Adipocyte (in vitro differentiated cells): ENCODE measurements at regions not wholly inside any gene's neighbourhood (a gene's known extent, or its start where the extent isn't known, plus 50 kb on each side); places are given as distances from the start of the nearest gene placed in this dataset.
"Not testable (repeated sequence)": the region's sequence is repeated elsewhere in the genome, so short reads cannot be mapped to it uniquely, and the experiment has no call there.

Experiments
- DNase-seq: peaks from one replicate; pipeline ENCODE4 v3.0.0-alpha.2; 2015; ENCODE audit warnings: low read depth
- H3K27me3 ChIP-seq: replicated peaks from 2 replicates; pipeline ENCODE4 v1.7.0; 2013; ENCODE audit warnings: mild to moderate bottlenecking, low read length, moderate library complexity; ENCODE audit not compliant: control insufficient read depth, insufficient read depth
- H3K36me3 ChIP-seq: 2 replicates; pipeline ENCODE4 v1.7.0; 2013; ENCODE audit warnings: low read length, mild to moderate bottlenecking, moderate library complexity; ENCODE audit not compliant: control insufficient read depth, insufficient read depth, severe bottlenecking
- H3K4me1 ChIP-seq: 2 replicates; pipeline ENCODE4 v1.7.0; 2013; ENCODE audit warnings: mild to moderate bottlenecking, low read length, moderate library complexity; ENCODE audit not compliant: control insufficient read depth, insufficient read depth
- H3K4me3 ChIP-seq: 2 replicates; pipeline ENCODE4 v1.7.0; 2013; ENCODE audit warnings: mild to moderate bottlenecking, low read length, moderate library complexity
- H3K9ac ChIP-seq: 2 replicates; pipeline ENCODE4 v1.7.0; 2013; ENCODE audit warnings: mild to moderate bottlenecking, low read length, moderate library complexity
- H3K9me3 ChIP-seq: 2 replicates; pipeline ENCODE4 v1.7.0; 2013; ENCODE audit warnings: mild to moderate bottlenecking, low read length, moderate library complexity; ENCODE audit not compliant: control insufficient read depth

DNA sequence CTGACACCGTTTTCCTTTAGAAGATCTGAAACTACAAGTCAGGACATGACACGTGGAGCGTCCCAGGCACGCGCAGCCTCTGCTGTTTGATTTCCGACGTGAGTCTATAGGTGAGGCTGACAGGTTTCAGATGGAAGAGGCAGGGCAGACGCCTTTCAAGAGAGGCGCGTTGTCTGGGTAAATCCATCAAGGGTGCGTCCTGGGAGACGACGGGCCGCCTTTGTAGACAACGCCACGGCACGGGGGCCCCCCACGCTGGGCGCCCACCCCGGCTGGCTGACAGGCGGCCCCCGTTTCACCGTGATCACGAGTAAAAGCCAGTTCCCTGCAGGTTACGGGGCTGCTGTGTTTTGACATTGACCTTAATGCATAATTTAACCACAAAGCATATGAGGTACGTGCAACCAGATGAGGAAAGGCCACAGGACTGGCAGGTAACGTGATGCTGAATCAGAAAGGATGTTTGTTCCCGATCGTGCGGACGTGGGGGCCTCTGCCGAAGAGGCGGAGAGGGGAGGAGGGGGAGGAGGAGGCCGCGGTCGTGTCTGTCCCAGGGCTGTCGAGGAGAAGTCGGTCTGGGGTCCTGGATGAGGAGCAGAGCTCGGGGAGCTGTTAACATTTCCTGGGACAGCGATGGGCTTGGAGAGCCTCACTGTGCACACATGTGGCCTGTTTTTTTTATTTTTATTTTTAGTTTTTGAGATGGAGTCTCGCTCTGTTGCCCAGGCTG lies 51.1 kb upstream of the PPP2R3B start:
- no peak for DNase-seq
- Histone ChIP-seq H3K4me1 (no peaks in the 10 kb centered on the region), H3K9ac (no peak overlapping the region), H3K4me3 (no peak overlapping the region), H3K27me3 (peaks cover 4% of the 10 kb centered on the region), H3K36me3 (no peaks in the 10 kb centered on the region), H3K9me3 (peaks cover 4% of the 10 kb centered on the region)

DNA sequence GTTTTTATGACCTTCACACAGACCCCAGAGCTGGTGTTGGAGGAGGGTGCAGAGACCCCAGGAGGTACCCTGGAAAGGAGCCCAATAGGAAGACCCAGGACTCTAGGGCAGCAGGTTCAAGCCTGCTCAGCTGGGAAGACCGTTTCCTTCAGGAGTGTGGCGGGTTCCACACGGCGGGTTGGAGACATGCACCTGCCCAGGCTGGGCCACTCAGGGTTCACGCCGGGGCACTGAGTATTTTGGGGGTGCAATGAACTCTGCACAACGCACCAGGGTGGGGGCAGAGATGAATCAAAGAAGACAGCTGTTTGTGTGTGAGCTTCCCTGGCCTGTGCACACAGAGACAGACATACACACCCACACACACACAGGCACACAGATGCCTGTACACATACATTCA lies 52.5 kb upstream of the PPP2R3B start:
- DNase-seq = no peak
- Histone ChIP-seq H3K36me3 (no peaks in the 10 kb centered on the region), H3K4me1 (no peaks in the 10 kb centered on the region), H3K4me3 (no peak overlapping the region), H3K27me3 (peaks cover 9% of the 10 kb centered on the region), H3K9me3 (peaks cover 10% of the 10 kb centered on the region), H3K9ac (no peak overlapping the region)

DNA sequence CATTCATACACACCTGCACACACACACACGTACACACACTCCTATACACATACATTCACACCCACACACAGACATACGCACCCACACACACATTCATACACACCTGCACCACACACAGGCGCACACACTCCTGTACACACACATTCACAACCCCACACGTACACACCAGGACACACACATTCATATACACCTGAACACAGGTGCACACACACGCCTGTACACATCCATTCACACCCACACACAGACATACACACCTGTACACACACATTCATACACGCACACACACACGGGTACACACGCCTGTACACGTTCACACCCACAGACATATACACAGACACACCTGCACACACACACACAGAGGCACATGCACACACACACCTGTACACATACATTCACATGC lies 53.0 kb upstream of the PPP2R3B start:
- DNase-seq = no peak
- Histone ChIP-seq H3K9me3 (peaks cover 10% of the 10 kb centered on the region), H3K9ac (no peak overlapping the region), H3K36me3 (no peaks in the 10 kb centered on the region), H3K27me3 (peaks cover 9% of the 10 kb centered on the region), H3K4me3 (no peak overlapping the region), H3K4me1 (no peaks in the 10 kb centered on the region)

DNA sequence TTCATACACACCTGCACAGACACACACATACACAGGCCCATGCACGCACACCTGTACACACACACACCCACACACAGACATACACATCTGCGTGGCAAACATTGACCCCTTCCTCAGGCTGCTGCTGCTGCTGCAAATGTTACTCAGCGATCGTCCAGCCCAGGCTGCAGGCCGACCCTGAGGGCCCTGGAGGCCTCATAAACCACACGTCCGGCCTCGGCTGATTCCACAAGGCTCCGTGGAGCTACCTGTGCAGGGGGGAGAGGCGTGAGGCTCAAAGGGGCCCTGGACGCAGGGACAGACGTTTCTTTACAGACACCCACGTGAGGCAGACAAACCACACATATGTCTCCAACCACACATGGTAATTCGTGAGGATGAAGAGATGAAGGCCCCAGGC lies 53.9 kb upstream of the PPP2R3B start:
- H3K9ac ChIP-seq = no peak overlapping the region
- H3K27me3 ChIP-seq = peaks cover 9% of the 10 kb centered on the region
- peaks cover 10% of the 10 kb centered on the region for H3K9me3 ChIP-seq
- no peak overlapping the region for H3K4me3 ChIP-seq
- no peaks in the 10 kb centered on the region for H3K36me3 ChIP-seq
- no peaks in the 10 kb centered on the region for H3K4me1 ChIP-seq
- DNase-seq = no peak

DNA sequence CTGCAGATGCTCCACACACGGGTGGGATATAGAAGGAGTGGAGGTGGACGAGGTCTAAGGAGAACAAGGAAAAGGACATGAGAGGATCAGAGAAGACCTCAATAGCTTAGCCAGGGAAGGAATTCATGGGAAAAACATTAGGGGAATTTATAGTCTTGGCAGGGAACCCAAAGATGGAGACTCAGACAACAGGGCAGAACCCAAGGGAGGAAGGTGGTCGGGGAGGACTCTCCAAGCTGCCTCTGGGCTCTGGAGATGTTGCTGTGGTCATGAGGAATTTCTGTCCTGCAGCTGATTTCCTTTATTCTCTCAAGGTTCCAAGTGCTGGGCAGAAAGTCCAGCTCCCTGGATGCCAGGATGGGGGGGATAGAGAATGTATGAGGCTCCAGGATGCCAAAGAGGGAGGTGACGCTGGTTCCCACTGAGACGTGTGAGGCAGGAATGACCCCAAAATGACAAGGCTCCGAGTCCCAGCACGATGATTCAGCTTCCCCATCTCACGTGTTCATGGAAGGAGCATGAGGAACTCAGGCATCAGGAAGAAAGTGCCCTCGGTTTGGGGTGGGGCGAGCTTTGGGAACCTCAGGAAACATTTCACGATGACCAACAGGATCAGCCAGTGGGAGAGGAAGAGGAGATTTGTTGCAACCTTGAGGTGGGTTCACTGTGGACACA lies 57.0 kb upstream of the PPP2R3B start:
- Histone ChIP-seq H3K9me3 (peaks cover 10% of the 10 kb centered on the region), H3K4me3 (no peak overlapping the region), H3K36me3 (no peaks in the 10 kb centered on the region), H3K4me1 (no peaks in the 10 kb centered on the region), H3K9ac (no peak overlapping the region), H3K27me3 (peaks cover 7% of the 10 kb centered on the region)
- no peak for DNase-seq

DNA sequence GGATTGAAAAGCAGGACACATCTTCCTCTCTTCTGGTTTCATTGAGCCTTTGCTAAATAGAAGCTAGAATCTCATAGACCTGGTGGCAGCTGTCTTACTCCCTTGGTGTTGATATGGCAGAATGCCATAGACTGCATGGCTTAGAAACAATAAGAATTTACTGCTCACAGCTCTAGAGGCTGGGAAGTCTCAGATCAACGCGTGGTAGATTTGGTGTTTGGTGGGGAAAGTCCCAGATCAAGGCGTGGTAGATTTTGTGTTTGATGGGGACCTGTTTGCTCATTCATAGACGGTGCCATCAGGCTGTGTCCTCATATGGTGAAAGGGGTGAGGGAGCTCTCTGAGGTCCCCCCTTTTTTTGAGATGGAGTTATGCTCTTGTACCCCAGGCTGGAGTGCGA lies 57.6 kb upstream of the PPP2R3B start:
- H3K9me3 ChIP-seq = peaks cover 10% of the 10 kb centered on the region
- H3K9ac ChIP-seq = no peak overlapping the region
- H3K4me1 ChIP-seq = no peaks in the 10 kb centered on the region
- no peaks in the 10 kb centered on the region for H3K36me3 ChIP-seq
- H3K27me3 ChIP-seq = peaks cover 7% of the 10 kb centered on the region
- no peak overlapping the region for H3K4me3 ChIP-seq
- no peak for DNase-seq

DNA sequence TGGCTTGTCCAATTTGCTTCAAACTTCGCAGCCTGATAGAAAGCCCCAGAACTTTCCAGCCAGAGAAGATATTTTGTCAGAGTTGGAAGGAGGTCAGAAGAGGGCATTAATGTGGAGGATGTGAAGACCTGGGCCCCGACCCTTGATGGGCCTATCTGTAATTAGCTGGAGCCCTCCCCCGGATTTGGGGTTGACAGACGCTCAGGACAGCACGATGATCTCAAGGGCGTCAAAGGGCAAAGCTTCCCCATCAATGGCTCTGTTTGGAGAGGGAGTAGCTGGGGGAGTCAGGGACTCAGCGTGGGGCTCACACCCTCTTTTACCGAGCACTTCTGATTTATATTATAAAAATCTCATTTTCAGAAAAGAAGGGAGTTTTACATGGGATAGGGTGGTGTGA lies 59.0 kb upstream of the PPP2R3B start:
- Histone ChIP-seq H3K36me3 (no peaks in the 10 kb centered on the region), H3K9me3 (peaks cover 10% of the 10 kb centered on the region), H3K27me3 (peaks cover 7% of the 10 kb centered on the region), H3K4me3 (no peak overlapping the region), H3K9ac (no peak overlapping the region), H3K4me1 (no peaks in the 10 kb centered on the region)
- no peak for DNase-seq

DNA sequence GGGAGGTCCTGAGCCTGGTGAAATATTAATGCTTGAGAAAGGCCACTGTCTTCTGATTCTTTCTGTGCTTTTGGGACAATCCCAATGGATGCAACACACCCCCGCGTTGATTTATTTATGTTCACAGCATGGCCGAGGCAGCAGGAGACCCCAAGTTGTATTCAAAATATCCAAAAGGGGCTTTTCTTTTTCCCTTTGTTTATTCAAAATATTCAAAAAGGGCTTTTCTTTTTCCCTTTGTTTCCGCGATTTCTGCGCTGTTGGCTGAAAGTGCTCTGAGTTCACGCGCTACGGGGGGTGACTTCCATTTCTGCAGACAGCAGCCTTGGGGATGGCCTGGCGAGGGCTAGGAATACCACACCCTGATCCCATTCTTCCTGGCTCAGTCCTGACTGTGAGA lies 59.5 kb upstream of the PPP2R3B start:
- peaks cover 7% of the 10 kb centered on the region for H3K27me3 ChIP-seq
- H3K36me3 ChIP-seq = no peaks in the 10 kb centered on the region
- H3K9ac ChIP-seq = no peak overlapping the region
- no peaks in the 10 kb centered on the region for H3K4me1 ChIP-seq
- H3K4me3 ChIP-seq = no peak overlapping the region
- no peak for DNase-seq
- H3K9me3 ChIP-seq = peaks cover 10% of the 10 kb centered on the region

DNA sequence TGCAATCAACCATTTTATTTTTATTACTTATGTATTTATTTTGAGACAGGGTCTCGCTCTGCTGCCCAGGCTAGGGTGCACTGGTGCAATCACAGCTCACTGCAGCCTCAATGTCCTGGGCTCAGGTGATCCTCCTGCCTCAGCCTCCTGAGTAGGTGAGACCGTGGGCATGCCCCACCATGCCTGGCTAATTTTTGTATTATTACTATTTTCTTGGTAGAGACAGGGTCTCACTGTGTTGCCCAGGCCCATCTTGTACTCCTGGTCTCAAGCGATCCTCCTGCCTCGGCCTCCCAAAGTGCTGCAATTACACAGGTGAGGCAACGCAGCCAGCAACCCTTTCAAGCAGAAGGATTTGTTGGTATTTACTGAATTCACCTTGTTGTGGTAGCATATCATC lies 60.3 kb upstream of the PPP2R3B start:
- H3K4me1 ChIP-seq = no peaks in the 10 kb centered on the region
- H3K36me3 ChIP-seq = no peaks in the 10 kb centered on the region
- no peak overlapping the region for H3K4me3 ChIP-seq
- H3K9me3 ChIP-seq = peaks cover 6% of the 10 kb centered on the region
- no peak overlapping the region for H3K9ac ChIP-seq
- no peak for DNase-seq
- H3K27me3 ChIP-seq = peaks cover 7% of the 10 kb centered on the region

DNA sequence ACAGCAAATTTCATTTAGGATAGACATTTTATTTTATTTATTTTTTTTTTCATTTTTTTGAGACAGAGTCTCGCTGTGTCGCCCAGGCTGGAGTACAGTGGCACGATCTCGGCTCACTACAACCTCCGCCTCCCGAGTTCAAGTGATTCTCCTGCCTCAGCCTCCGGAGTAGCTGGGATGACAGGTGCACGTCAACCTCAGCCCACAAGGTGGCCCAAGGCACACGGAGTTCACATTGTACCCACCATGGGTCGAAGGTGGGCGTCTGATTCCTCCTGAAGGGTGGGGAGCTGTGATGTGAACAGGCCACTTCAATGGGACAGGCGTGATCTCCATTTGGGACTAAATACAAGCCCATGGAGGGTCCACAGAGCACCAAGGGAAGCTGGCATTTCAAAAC lies 65.0 kb upstream of the PPP2R3B start:
- not testable (repeated sequence) for H3K9ac ChIP-seq, H3K27me3 ChIP-seq, H3K4me3 ChIP-seq, H3K9me3 ChIP-seq, H3K4me1 ChIP-seq, DNase-seq, H3K36me3 ChIP-seq

DNA sequence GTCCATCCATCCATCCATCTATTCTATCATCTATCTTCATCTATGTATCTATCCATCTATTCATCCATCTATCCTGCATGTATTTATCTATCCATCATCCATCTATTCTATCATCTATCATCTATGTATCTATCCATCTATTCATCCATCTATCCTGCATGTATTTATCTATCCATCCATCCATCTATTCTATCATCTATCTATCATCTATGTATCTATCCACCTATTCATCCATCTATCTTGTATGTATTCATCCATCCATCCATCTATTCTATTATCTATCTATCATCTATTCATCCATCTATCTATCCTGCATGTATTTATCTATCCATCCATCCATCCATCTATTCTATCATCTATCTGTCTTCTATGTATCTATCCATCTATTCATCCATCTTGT lies 65.9 kb upstream of the PPP2R3B start:
- H3K9ac ChIP-seq = no peak overlapping the region
- DNase-seq = no peak
- no peaks in the 10 kb centered on the region for H3K4me1 ChIP-seq
- no peak overlapping the region for H3K4me3 ChIP-seq
- H3K27me3 ChIP-seq = no peaks in the 10 kb centered on the region
- H3K36me3 ChIP-seq = no peaks in the 10 kb centered on the region
- no peaks in the 10 kb centered on the region for H3K9me3 ChIP-seq

DNA sequence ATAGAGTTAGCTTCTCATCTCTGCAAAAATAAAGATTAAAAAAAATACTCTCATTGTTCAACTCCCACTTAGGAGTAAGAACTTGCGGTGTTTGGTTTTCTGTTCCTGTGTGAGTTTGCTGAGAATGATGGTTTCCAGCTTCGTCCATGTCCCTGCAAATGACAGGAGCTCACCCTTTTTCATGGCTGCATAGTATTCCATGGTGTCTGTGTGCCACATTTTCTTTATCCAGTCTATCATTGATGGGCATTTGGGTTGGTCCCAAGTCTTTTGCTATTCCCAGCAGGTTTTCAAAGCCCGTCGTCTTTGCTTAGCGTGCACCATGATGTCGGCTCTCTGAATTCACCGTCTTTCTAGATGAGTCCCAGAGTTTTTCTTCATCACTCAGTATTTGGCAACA lies 67.8 kb upstream of the PPP2R3B start:
- H3K9me3 ChIP-seq, H3K4me3 ChIP-seq, DNase-seq, H3K9ac ChIP-seq, H3K4me1 ChIP-seq, H3K27me3 ChIP-seq, H3K36me3 ChIP-seq: not testable (repeated sequence)
